Upper lobe of left lung (tissue), 6 donors: ENCODE measurements at regions not wholly inside any gene's neighbourhood (a gene's known extent, or its start where the extent isn't known, plus 50 kb on each side); places are given as distances from the start of the nearest gene placed in this dataset.

Source experiments
- ATAC-seq, 2 donors: fragments of 200-7000 bp; cut with Tn5 transposase; one replicate each; pipeline ENCODE4 v1.9.1; 2022; ENCODE audit warnings: mild to moderate bottlenecking in 2 of 2, moderate library complexity in 2 of 2; ENCODE audit not compliant: low FRiP score in 2 of 2
- DNase-seq, 2 donors: peaks; one replicate each; pipeline ENCODE4 v3.0.0-alpha.2; 2019 to 2020
- H3K27ac ChIP-seq, 4 donors: fragments of 200-600 bp; sonication (generic); one replicate each; pipeline ENCODE4 v1.5.1; 2016 to 2019
- H3K27me3 ChIP-seq, 4 donors: fragments of 200-600 bp; sonication (generic); one replicate each; pipeline ENCODE4 v1.5.1; 2017 to 2019
- H3K36me3 ChIP-seq, 4 donors: fragments of 200-600 bp; sonication (generic); one replicate each; pipeline ENCODE4 v1.5.1; 2016 to 2019
- H3K4me1 ChIP-seq, 4 donors: fragments of 200-600 bp; sonication (generic); one replicate each; pipeline ENCODE4 v1.5.1; 2018 to 2019
- H3K4me3 ChIP-seq, 4 donors: fragments of 200-600 bp; sonication (generic); one replicate each; pipeline ENCODE4 v1.5.1; 2017 to 2019; ENCODE audit warnings: mild to moderate bottlenecking in 2 of 4, moderate library complexity in 1 of 4
- H3K9me3 ChIP-seq, 4 donors: fragments of 200-600 bp; sonication (generic); one replicate each; pipeline ENCODE4 v1.5.1; 2018 to 2019
- EP300 ChIP-seq, 4 donors: sonication (generic); formaldehyde crosslinking; IDR thresholded peaks; one replicate each; pipeline ENCODE4 v1.5.1; 2017; ENCODE audit warnings: antibody characterized with exemption in 4 of 4, control low read depth in 2 of 4
- POLR2A ChIP-seq, 4 donors: fragments of 450-650 bp; IDR thresholded peaks; one replicate each; pipeline ENCODE4 v1.5.1; 2016 to 2017; ENCODE audit warnings: antibody characterized with exemption in 4 of 4, mild to moderate bottlenecking in 2 of 4
- POLR2AphosphoS5 ChIP-seq, 2 donors: sonication (generic); formaldehyde crosslinking; IDR thresholded peaks; one replicate each; pipeline ENCODE4 v1.5.1; 2017; ENCODE audit warnings: antibody characterized with exemption in 2 of 2
- WGBS, 2 donors: methylation state at CpG; one replicate each; pipeline ENCODE4 v1.1.5; 2017 to 2018; 5-methylcytosine and 5-hydroxymethylcytosine counted together
- TF ChIP-seq, protein P1 (sequence below), 6 experiments: fragments of 450-650 bp in 4 of 6; fragments of 200-600 bp in 2 of 6; sonication (generic) in 2 of 6; IDR thresholded peaks; one replicate each; pipeline ENCODE4 v1.5.1; 2016 to 2019; ENCODE audit warnings: antibody characterized with exemption in 6 of 6
- donor health status: DM: no; HTN: no; CAD: no; lungs with moderate emphysema.
- donor health status: DM: no; HTN: yes; CAD: no; lungs with severe emphysema.

DNA sequence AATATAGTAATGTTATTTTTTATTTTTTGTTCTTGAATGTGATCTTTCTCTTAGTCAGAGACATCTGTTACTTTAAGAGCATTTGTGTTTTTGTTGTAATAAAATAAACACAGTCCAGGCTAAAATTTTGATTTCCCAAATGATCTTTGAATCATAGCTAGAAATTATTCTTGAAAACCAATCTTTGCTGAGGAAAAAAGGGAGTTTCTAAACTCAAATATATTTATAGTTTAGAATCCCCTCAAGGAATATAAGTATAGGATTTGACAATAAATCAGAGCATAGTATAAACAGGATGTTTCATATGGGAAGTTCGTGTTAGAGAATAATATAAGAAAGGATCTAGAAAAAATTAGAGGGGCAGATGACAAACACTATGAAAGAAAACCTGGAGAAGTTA lies 118.8 kb upstream of the ADAMTS19 start:
- DNase-seq: no peak
- TF ChIP-seq EP300 (IDR thresholded peaks at IDR 0.05) (no peak), POLR2A (IDR thresholded peaks at IDR 0.05) (no peak), POLR2AphosphoS5 (IDR thresholded peaks at IDR 0.05) (no peak)
- TF ChIP-seq, protein P1, sequence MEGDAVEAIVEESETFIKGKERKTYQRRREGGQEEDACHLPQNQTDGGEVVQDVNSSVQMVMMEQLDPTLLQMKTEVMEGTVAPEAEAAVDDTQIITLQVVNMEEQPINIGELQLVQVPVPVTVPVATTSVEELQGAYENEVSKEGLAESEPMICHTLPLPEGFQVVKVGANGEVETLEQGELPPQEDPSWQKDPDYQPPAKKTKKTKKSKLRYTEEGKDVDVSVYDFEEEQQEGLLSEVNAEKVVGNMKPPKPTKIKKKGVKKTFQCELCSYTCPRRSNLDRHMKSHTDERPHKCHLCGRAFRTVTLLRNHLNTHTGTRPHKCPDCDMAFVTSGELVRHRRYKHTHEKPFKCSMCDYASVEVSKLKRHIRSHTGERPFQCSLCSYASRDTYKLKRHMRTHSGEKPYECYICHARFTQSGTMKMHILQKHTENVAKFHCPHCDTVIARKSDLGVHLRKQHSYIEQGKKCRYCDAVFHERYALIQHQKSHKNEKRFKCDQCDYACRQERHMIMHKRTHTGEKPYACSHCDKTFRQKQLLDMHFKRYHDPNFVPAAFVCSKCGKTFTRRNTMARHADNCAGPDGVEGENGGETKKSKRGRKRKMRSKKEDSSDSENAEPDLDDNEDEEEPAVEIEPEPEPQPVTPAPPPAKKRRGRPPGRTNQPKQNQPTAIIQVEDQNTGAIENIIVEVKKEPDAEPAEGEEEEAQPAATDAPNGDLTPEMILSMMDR (IDR thresholded peaks at IDR 0.05): no peak
- no peaks in the 10 kb centered on the region for H3K4me1 ChIP-seq
- no peaks in the 10 kb centered on the region for H3K36me3 ChIP-seq
- H3K9me3 ChIP-seq: no peaks in the 10 kb centered on the region
- ATAC-seq: no peak
- no peak overlapping the region for H3K27ac ChIP-seq
- no peaks in the 10 kb centered on the region for H3K27me3 ChIP-seq
- 52 to 55% methylated on average over 1 of the region's 1 CpG for WGBS, 2 donors
- no peak overlapping the region for H3K4me3 ChIP-seq

DNA sequence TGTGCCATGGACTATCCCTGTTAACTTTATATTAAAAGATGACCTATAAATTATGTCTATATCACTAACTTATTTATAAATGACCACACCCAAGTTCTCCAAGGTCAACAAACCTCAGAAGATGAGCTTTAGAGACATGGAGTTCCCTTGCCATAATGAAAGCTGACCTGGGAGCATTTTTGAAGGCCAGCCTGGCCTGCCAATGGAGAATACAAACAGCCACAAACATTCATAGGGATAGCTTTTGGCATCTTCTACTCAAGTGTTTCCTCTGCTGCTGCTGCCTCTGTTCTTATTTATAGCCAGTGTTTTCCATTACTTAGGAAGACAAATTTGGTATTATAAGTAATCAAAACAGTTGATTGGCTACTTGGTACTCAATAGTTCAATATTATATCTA lies 117.3 kb upstream of the ADAMTS19 start:
- DNase-seq (no peak), ATAC-seq (no peak)
- Histone ChIP-seq H3K9me3 (no peaks in the 10 kb centered on the region), H3K4me3 (no peak overlapping the region), H3K27me3 (no peaks in the 10 kb centered on the region), H3K27ac (no peak overlapping the region), H3K36me3 (no peaks in the 10 kb centered on the region), H3K4me1 (no peaks in the 10 kb centered on the region)
- TF ChIP-seq POLR2A (IDR thresholded peaks at IDR 0.05) (no peak), POLR2AphosphoS5 (IDR thresholded peaks at IDR 0.05) (no peak), EP300 (IDR thresholded peaks at IDR 0.05) (no peak)
- TF ChIP-seq, protein P1 (IDR thresholded peaks at IDR 0.05): no peak

DNA sequence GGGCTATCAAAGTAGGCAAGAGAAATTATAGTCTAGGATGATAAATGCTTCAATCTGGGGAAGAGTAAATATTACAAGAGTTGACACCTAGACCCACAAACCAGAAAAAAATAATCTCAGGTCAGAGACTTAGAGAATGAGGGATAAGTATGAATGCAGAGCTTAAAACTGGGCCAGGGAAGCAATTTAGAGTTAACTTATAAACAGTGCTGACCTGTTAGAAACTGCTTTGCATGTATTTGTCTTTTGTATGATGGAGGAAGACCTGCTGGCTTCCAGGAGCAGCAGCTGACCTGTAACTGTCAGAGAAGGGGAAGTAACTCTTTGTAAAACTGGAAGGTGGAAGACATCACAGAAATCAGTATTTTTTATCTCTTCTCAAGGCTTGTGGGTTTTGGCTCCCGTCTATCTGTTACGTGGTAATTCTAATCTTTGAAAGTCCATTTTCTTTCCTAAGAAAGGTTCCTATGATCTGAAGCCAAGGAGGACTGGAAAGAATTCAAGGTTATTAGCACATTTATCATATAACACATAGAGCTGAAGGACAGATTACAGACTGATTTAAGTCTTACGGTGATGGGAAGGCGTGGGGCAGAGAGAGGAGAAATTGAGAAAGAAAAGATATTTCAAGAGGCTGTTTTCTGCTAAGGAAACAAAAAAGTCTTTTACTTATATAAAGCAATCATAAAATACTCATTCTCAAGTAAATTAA lies 114.7 kb upstream of the ADAMTS19 start:
- 23 to 30% methylated on average over 4 of the region's 4 CpGs for WGBS, 2 donors

DNA sequence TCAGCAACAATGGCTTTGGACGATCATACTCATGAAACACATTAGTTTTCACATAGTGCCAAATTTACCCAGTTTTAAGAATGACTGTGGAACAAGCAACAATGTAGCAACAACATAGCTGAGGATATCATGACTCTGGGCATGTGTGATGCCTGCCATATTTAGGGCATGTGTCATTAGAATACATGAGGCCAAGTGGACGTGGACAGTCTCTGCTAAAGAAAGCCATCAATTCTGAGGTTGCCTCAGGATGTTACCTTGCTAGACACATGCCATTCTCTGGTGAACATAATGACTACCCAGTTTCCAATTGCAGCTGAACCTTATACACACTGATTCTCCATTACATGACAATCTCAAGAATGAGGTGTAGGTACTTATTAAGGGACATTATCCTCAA lies 103.3 kb upstream of the ADAMTS19 start:
- WGBS, 2 donors: 56 to 80% methylated on average over 2 of the region's 2 CpGs
- Histone ChIP-seq H3K4me1 (no peaks in the 10 kb centered on the region), H3K4me3 (no peak overlapping the region), H3K27me3 (no peaks in the 10 kb centered on the region), H3K36me3 (no peaks in the 10 kb centered on the region), H3K9me3 (no peaks in the 10 kb centered on the region), H3K27ac (no peak overlapping the region)
- no peak for ATAC-seq
- DNase-seq: no peak
- TF ChIP-seq POLR2A (IDR thresholded peaks at IDR 0.05) (no peak), POLR2AphosphoS5 (IDR thresholded peaks at IDR 0.05) (no peak), EP300 (IDR thresholded peaks at IDR 0.05) (no peak)
- TF ChIP-seq, protein P1 (IDR thresholded peaks at IDR 0.05): no peak

More for the DNA sequence above, 114.7 kb upstream of the ADAMTS19 start:
- H3K27ac ChIP-seq: no peak overlapping the region
- TF ChIP-seq, protein P1 (IDR thresholded peaks at IDR 0.05): no peak
- TF ChIP-seq EP300 (IDR thresholded peaks at IDR 0.05): no peak
- TF ChIP-seq POLR2AphosphoS5 (IDR thresholded peaks at IDR 0.05): no peak
- no peak for TF ChIP-seq POLR2A (IDR thresholded peaks at IDR 0.05)
- H3K36me3 ChIP-seq: no peaks in the 10 kb centered on the region
- no peaks in the 10 kb centered on the region for H3K4me1 ChIP-seq
- ATAC-seq: no peak
- no peak for DNase-seq
- no peaks in the 10 kb centered on the region for H3K27me3 ChIP-seq
- no peak overlapping the region for H3K4me3 ChIP-seq
- no peaks in the 10 kb centered on the region for H3K9me3 ChIP-seq

DNA sequence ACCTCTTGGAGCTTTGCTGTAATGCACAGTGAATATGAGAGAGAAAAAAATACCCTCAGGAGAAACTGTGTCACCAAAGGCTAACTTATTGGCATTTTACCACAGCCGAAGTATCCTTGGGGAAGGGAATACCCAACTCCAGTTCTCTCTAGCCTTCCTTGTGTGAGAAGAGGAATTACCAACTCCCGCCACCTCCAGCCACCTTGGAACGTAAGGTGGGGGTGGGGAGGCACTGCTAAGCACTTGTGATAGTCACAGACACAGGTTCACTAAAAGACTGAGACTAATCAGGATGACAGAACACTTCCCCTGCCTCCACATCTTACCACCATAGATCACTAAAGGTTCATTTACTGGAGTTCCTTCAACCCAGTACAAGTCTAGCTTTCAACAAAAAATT lies 102.0 kb upstream of the ADAMTS19 start:
- no peaks in the 10 kb centered on the region for H3K4me1 ChIP-seq
- WGBS, 2 donors: 91 to 93% methylated on average over 3 of the region's 3 CpGs
- H3K9me3 ChIP-seq: no peaks in the 10 kb centered on the region
- no peak overlapping the region for H3K27ac ChIP-seq
- H3K27me3 ChIP-seq: no peaks in the 10 kb centered on the region
- TF ChIP-seq, protein P1 (IDR thresholded peaks at IDR 0.05): no peak
- no peak for TF ChIP-seq EP300 (IDR thresholded peaks at IDR 0.05)
- TF ChIP-seq POLR2A (IDR thresholded peaks at IDR 0.05): no peak
- TF ChIP-seq POLR2AphosphoS5 (IDR thresholded peaks at IDR 0.05): no peak
- DNase-seq: no peak
- no peak overlapping the region for H3K4me3 ChIP-seq
- ATAC-seq: no peak
- H3K36me3 ChIP-seq: no peaks in the 10 kb centered on the region
